ENCODE measurements at regions not wholly inside any gene's neighbourhood (a gene's known extent, or its start where the extent isn't known, plus 50 kb on each side); places are given as distances from the start of the nearest gene placed in this dataset.

DNA sequence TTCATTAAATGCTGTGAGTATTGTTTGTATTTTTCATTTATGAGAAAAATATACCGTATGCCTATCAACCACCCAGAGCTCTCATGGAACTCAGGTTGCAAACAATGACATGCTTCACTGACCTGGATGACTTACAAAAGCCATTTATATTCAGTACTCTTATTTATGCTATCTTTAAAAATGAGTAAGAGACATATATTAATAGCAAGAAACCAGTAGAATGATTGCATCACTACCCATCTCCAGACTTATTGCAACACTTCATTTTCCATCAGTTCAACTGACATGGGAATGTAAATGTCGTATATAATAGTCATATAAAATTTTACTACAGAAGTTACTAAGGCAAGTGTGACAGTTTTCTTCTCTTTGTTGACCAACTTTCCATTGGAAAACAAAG, 69.1 kb downstream of the OTP start:
- TF ChIP-seq, protein P1, sequence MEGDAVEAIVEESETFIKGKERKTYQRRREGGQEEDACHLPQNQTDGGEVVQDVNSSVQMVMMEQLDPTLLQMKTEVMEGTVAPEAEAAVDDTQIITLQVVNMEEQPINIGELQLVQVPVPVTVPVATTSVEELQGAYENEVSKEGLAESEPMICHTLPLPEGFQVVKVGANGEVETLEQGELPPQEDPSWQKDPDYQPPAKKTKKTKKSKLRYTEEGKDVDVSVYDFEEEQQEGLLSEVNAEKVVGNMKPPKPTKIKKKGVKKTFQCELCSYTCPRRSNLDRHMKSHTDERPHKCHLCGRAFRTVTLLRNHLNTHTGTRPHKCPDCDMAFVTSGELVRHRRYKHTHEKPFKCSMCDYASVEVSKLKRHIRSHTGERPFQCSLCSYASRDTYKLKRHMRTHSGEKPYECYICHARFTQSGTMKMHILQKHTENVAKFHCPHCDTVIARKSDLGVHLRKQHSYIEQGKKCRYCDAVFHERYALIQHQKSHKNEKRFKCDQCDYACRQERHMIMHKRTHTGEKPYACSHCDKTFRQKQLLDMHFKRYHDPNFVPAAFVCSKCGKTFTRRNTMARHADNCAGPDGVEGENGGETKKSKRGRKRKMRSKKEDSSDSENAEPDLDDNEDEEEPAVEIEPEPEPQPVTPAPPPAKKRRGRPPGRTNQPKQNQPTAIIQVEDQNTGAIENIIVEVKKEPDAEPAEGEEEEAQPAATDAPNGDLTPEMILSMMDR (IDR thresholded peaks at IDR 0.05): no peak
- TF ChIP-seq POLR2A (IDR thresholded peaks at IDR 0.05) (no peak), POLR2AphosphoS5 (IDR thresholded peaks at IDR 0.05) (no peak)
